ENCODE measurements at regions not wholly inside any gene's neighbourhood (a gene's known extent, or its start where the extent isn't known, plus 50 kb on each side); places are given as distances from the start of the nearest gene placed in this dataset.

DNA sequence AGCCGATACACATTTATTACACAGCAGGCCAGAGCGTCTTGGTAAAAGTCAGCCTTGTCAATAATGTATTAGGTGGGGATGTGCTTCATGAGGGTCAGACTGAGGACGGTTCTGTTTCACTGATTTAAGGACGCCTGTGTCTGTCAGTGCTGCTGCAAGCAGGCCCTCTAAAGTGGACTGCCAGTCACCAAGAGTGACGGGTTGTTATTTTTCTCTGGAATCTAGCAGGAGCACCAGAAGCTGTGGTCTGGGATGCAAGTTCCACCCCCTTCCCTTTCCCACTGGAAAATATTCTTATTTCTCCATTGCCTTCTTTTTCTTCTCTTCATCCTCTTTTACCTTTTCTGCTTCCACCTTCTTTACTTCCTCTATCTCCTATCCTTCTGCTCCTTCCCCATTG lies 191.2 kb upstream of the NCAM1 start:
- DNase-seq: no peak

DNA sequence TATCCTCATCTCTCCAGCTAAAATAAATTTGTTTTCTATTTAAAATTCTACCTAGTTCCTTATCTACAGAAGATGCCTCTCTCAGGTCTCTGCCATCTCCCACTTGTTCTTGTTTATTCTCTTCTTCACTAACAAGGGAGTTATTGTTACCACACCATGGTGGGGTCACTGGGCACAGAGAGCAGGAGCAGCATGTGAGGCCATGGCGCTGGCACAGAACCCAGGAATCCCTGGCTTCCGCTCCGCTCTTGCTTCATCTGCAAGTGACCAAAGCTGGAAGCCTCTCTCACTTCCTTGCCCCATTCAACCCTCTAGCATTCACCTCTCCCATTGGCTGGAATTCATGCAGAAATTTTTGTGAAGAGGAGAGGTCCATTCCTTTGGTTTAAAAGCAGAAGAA lies 190.7 kb upstream of the NCAM1 start:
- no peak for DNase-seq

DNA sequence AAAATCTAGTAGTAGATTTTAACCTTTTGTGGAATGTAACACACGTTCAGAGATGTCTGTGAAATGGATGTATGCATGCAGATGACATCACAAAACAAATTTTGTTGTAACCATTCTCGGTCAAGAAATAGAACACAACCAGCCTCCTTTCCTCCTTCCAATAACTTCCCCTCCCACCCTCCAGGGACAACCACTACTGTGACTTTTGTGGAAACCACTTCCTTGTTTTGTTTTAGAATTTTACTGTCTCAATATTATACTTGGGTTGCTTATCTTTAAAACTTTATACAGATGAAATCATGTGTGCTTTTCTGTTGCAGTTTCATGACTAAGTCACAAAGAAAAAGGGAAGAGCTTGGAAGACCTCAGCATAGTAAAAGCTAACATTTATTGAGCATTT lies 189.4 kb upstream of the NCAM1 start:
- DNase-seq: no peak

DNA sequence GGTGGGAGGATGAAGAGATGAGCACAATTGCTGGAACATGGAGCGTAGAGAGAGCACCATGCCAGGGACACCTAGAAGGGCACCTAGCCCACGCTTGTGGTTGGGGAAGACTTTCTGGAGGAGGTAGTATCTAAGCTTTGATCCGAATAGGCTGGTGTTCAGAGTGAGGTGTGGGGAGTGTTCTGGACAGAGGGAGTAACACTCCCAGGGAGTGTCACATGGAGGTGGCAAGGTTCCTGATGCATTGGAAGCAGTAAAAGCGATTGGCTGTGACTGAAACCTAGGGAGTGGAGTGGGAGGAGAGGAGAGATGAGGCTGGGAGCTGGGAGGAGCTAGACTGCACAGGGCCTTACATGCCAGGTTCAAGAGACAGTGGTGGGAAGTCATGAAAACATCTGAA lies 188.0 kb upstream of the NCAM1 start:
- no peak for DNase-seq

DNA sequence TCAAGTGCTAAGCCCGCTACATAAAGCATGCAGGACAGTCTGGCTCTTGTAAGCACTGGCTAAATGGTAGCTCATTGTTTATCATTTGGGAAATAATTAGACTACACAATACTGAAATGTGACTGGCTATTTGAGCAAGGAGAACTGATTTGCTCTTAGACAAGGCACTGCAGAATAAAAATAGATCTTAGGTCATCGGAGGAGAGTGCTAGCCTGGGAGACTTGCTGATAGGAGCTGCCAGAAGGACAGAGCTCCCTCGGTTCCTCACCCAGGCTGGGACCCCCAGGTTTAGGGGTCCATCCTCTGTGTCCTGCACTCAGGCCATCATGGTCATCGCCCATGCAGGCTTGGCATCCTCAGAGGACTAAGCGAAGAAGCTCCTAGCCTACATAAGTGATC lies 184.4 kb upstream of the NCAM1 start:
- no peak for DNase-seq

DNA sequence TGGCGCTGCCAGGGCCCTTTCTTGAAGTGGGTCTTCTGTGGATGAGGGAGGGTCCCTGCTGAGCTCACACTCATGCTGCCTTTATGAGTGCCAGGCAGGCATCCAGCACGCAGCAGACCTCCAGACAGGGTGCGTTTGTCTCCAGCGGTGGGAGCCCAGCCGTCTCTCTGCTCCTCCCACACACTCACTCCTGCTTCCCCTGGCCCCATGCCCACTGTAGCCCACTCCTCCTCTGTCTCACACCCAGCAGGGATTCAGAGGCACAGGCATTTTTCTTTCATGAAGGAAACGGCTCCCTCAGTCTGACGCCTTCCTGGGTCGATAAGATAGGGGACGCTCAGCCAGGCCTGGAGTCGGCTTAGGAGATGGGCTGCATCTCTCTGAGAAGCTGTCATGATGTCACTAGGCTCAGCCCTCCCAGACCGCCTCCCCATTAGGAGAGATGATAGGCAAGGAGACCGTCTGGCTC lies 183.9 kb upstream of the NCAM1 start:
- DNase-seq: no peak

DNA sequence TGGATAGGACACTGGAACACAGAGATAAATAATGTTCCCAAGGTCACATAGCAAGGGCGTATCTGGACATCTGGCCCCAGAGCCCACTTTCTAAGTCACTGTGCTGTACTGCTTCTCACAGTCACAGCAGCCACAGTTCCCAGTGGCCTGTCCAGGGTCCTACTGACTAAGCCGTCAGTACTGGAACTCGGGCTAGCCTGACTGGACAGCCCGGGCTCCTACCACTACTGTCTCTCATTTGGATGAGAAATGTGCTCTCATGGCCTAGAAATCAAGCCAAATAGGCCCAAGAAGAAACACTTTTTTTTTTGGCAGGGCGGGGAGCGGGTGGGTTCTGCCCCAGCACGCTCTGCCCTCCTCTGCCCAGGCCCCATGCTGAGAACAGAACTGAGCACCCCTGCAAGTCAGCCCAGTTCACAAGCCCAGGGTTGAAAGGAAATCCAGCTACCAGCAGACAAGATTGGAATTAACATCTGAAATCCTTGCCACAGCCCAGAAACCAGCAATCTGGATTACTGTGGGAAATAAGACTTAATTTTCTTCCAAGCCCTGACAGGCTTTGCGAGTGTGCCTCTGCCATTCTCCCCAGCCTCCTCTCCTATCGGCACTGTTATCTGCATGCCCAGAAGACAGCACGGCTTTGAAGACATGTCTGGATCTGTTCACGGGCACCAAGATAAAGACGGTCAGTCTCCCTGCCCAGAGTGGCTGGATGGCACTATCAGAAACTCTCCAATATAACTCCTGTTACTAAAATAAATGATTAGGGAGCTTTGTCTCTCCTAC lies 182.9 kb upstream of the NCAM1 start:
- no peak for DNase-seq

DNA sequence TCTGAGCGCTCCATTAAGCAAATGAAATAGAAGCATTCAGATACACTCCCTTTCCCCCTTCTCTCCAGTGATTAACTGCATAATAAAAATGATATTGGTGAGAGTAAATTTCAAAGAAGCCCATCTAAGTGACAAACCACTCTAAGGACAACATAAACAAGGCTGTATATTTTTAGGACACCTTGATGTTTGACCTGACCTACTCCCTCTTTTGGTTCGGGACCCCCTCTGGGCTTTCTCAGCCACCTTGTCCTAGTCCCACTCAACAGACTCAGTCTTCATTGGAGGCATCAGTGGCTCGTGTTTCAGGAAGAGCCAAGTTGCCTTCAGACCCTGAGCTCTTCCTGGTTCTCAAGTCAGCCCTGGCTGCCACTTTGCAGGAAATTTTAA lies 182.3 kb upstream of the NCAM1 start:
- no peak for DNase-seq

DNA sequence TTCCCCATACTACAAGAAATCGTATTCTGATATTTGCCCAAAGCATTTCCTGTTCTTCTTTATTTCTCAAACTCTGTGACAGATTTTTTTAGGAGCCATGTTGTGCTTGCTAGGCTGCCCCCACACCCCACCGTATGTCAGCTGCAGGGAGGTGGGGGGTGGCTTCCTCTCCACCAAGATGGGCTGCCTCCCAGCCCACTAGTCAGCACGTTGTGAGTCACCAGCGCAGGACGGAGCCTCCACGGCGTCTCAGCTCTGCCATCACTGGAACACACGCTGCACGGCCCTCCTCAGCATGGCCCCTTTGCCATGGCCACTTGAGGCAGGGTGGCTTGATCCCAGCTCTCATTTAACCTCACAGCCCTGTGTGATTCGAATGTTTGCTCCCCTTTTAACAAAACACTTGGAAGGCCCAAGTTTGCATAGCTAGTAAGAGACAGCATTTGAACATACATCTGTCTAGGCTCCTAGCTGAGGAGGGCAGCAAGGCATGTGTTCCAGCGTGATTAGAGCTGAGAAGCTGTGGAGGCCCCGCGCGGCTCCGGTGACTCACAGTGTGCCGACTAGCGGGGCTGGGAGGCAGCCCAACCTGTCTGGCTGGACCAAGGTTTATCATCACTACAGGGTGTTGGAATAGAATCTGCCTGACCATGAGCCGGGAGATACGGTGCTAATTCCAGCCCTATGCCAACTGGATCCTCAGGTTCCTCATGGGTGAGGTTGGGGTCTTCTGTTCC lies 180.7 kb upstream of the NCAM1 start:
- no peak for DNase-seq

DNA sequence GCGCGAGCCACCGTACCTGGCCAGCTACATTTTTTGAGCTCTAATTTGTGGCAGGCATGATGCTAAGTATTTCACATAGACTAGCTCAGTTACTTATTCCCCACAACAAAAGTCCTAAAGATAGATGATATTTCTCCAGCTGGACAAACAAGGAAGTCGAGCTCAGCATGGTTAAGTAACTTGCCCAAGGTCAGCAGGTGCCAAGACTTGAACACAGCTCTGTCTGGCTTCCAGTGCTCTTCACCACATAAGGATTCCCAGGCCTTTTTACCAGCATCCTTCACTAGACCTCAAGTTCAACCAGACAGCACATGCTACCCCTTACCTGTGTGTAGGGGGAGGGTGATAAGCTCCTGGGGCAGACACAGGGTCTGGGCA lies 177.3 kb upstream of the NCAM1 start:
- DNase-seq: no peak

DNA sequence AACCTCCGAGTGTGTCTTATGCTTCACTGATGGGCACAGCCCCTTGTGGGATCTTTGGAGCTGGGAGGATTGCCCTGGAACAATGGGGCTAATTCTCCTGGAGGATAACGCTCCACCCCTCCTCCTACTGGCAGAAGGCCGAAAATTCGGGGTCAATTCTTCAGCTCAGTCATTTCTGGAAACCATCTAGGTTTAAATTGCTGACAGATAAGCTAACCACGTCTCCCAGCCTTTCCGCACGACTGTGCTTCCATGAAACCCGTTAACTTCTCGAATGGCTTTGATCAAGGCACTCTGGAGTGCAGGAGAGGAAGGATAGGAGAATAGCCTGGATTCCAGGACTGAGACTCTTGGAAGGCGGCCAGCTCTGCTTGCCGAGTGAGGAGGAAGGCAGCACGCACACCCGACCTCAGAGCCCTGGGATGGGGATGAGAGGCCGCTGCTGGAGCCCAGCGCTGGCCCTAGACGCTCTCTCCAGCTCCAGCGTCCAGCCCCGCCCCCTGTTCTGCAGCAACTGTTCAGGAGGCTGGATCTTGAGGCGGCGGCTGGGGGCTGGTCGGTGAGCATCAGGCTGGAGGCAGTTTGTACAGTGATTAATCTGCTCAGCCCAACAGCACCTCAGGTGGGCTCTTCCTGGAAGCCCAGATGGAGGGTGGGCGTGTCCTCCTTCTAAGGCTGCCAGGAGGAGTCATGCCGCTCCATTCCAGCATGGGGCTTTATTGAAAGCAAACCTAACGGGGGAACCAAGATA lies 176.7 kb upstream of the NCAM1 start:
- no peak for DNase-seq

DNA sequence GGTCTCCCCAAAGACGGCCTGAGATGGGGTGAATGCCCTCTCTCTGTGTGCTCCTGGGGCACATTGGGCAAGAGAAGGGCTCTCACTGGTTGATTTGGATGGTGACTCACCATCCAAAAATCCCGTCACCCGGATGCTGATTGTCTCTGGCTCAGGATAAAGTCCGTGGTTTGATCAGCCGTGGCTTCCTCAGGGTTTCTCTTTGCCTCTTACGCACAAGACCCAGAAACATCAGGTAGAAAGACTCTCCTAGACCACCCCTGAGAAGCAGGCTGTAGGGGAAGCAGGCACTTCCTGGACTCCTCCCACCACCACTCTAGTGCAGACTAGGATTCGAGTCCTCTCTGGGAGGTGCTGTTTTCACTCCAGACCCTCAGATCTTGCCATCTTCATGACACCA lies 176.1 kb upstream of the NCAM1 start:
- DNase-seq: no peak

DNA sequence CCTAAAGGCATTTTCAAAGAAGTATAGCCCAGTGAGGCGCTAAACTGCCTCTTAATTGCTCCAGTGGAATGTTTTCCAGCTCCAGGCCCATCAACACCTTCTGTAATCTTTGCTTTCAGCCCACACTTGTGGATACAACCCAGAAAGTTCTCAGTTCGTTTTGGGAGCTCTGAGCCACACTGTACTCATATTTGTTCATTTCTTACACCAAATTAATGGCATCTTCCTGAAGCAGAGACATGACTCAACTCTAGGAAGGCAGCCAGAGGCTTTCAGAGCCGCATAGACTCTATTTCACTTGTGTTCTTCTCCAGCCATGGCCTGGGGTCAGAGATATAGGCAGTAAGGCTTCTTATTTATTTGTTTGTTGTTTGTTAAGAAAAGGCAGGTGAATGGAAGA lies 175.5 kb upstream of the NCAM1 start:
- DNase-seq: no peak

DNA sequence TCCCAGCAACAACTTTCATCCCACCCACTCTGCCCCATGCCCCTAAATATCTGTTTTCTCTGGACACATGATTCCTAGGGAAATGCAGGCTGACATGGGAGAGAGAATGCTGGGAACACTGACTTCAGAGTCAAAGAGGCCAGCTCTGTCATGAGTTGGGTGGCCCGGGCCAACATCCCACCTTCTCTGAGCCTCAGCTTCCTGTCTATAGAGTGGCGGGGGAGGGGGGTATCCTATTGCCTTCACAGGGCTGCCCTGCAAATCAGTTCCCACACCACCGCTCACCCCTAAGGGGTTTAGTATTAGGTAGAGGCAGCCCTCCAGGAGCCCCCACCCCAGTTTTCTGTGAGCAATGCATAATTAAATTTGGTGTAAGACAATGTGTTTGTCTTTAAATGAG lies 175.0 kb upstream of the NCAM1 start:
- DNase-seq: no peak

DNA sequence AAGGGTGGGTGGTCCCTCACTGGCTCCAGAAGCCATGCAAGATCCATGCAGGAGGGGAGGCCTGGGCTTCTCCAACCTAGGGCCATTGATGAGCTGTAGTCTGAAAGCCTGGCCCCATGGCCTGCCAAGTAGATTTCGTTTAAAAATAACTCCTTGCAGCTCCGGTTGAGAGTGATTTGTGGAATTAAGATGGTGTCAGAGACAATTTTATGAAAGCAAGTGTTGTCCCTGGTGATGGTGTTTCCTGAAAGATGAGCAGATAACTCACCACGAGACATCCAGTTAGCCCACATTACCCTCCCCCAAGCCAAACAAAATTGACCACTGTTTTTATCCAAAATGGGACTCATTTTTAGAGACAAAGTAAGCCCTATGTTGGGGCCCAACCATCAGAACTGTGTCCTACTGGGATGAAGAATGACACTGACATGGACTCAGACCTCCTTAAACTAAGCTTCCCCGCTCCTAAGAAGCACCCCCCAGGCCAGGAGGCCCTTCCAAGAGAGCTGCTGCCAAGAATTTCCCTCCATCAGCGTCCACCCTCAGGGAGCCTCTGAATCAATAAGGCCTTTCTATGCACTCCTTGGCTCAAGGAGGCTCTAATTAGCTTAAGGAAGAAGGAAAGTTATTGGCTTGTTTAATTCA lies 174.2 kb upstream of the NCAM1 start:
- no peak for DNase-seq

DNA sequence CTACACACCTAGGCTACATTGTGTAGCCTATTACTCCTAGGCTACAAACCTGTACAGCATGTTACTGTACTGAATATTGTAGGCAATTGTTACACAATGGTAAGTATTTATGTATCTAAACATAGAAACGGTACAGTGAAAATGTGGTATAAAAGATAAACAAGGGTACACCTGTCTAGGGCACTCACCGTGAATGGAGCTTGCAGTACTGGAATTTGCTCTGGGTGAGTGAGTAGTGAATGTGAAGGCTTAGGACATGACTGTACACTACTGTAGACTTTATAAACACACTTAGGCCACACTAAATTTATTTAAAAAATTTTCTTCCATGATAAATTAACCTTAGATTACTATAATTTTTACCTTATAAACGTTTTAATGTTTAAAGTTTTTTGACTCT lies 171.7 kb upstream of the NCAM1 start:
- DNase-seq: no peak

DNA sequence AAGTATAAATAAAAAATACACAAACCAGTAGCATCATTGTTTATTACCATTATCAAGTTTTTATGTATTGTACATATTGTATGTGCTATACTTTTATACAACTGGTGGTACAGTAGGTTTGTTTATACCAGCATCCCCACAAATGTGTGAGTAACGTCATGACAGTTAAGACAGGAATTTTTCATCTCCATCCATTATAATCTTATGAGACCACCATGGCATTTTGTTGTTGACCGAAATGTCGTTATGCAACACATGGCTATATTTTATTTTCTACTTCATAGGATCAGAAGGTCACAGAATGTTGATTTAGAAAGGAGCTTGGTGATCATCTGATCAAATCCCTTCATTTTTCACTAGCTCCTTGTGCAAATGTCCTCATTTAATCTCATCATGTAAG lies 170.9 kb upstream of the NCAM1 start:
- no peak for DNase-seq

DNA sequence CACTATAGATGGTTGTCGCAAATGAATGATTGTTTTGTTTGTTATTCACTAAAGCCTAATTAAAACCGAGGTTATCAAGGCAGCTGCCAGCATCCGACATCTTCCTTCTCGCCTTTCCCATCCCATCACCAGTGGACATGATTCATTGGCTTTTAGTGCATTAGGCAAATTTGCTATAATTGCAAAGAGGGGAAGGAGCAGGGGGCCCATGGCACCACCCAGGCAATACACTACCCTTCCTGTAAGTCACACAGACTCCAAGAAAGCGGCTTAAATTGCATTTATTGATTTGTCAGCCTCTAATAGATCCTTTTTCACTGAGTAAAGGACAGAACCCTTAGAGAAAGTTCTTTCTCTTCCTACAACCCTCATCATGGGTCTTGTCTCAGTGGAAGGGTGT lies 169.2 kb upstream of the NCAM1 start:
- DNase-seq: no peak

DNA sequence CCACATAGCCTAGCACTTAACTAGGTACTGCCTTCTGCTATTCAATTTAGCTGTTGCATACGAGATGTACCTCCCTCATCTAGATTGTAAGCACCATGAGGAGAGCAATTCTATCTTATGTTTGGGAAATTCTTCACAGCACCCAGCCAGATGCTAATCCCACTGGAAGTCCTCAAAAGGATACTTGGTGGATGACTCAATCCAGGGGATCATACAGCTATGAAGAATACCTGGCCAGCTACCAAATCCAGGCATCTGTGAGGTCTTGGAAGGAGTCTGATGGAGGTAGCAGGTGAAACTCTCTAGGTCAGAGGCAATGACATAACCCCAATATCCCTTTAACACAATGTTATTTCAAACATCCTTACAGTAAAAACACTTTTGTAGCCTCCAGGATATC lies 167.8 kb upstream of the NCAM1 start:
- no peak for DNase-seq

DNA sequence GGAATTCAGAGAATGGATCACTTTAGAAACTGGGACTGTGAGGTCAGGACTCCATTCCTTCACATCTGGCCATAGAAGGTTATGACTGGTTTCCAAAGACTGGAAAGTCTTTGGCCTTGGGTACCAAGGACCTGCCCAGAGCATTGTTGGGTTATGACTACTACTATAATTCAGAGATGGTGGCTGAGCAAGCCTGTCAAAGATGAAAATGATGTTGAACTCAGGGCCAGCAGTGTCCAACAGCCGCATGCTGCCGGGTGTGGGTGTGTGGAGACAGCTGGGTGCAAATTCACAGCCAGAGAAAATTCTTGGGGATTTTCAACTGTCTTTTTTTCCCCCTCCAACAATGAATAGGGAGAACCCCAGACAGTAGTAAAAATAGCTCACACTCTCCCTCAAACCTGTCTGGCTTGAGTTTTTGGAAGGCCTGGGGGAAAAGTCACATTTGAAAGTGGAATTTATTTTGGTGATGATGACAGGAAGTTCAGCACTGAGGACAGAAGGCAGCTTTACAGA lies 166.8 kb upstream of the NCAM1 start:
- no peak for DNase-seq

DNA sequence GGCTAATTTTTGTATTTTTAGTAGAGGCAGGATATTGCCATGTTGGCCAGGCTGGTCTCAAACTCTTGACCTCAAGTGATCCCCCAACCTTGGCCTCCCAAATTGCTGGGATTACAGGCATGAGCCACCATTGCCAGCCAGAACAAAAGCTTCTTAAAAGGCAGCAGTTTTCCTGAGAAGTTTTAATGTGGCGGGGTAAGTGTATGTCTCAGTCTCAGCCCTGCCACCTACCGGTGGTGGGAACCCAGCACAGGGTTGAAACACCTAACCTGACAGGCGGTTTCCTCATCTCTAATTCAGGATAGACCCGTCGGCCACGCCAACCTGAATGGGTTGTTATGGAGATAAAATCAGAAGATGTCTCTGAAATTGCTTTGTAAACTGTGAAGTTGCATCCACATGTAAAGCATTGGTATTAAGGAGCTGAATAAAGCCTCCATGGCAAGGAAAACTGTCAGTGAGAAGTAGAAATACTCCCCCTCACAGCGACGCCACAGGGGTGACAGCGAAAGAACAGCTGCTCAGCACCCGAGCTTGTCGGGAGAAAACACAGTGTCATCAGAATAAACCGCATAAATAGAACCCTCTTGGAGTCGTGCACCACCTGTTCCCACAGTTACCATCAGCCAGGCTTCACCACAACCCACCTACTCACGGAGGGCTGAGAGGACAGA lies 165.9 kb upstream of the NCAM1 start:
- DNase-seq: no peak

DNA sequence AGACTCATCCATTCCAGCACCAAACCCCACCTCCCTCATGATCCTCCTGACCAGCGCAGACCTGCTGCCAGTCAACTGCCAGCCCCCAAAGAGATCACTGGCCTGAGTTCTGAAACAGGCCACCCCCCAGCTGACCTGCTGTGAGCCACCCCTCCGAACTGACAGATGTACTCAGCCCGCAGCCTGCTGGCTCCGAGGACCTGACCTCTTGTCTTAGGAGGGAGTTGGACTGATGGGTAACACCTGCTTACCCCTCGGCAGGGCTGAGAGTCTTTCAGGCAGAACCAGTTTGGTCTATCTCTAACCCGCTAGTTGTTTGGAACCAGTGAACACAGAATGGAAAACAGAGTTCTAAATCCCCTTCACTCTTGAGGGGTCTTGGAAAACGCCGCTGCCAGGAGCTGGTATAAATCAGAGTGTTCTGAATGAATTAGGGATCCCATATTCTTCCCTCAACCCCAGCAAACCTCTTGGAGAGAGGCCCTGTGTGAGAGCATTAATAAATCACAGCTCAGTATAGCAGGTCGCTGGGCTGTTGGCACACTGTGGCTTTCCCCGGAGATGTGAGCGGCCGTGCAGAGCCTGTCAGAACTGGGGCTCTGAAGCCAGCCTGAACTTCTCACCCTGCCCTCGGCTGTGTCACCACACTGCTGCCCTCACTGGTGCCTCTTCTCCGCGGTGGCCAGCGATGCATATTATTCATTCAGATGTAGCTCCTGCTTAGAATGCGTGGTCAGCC lies 165.1 kb upstream of the NCAM1 start:
- DNase-seq: no peak

Measured in NCI-H1436 (cell line).